ENCODE measurements at regions not wholly inside any gene's neighbourhood (a gene's known extent, or its start where the extent isn't known, plus 50 kb on each side); places are given as distances from the start of the nearest gene placed in this dataset.

DNA sequence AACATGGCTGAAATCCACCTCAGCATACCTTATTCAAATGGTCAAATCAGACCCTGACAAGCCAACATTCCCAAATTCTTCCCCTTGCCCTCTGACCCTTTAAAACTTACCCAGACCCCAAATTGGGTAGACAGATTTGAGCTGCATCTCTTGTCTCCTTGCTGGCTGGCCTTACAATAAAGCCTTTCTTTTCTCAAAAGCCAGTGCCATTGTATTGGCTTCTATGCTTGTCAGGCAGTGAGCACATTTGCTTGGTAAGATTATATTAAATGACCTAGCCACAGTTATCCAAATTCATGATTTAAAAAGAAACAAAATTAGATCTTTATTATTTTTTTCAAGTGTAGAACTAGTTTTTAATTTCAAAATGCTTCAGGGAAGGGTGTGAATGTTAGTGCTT is 67.8 kb upstream of the FAM83B start:
- TF ChIP-seq, protein P1, sequence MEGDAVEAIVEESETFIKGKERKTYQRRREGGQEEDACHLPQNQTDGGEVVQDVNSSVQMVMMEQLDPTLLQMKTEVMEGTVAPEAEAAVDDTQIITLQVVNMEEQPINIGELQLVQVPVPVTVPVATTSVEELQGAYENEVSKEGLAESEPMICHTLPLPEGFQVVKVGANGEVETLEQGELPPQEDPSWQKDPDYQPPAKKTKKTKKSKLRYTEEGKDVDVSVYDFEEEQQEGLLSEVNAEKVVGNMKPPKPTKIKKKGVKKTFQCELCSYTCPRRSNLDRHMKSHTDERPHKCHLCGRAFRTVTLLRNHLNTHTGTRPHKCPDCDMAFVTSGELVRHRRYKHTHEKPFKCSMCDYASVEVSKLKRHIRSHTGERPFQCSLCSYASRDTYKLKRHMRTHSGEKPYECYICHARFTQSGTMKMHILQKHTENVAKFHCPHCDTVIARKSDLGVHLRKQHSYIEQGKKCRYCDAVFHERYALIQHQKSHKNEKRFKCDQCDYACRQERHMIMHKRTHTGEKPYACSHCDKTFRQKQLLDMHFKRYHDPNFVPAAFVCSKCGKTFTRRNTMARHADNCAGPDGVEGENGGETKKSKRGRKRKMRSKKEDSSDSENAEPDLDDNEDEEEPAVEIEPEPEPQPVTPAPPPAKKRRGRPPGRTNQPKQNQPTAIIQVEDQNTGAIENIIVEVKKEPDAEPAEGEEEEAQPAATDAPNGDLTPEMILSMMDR (IDR thresholded peaks at IDR 0.05): no peak
- TF ChIP-seq ZFX (IDR thresholded peaks at IDR 0.05; ENCODE audit: borderline replicate concordance): no peak

Data from 22Rv1 (cell line).